Stimulated activated CD8-positive, alpha-beta memory T cell treated with anti-CD3 and anti-CD28 coated beads, Interleukin-4, amount 100 ng/mL, for 1 hour (primary cell): ENCODE measurements at regions not wholly inside any gene's neighbourhood (a gene's known extent, or its start where the extent isn't known, plus 50 kb on each side); places are given as distances from the start of the nearest gene placed in this dataset.

Experiments
- DNase-seq, 2 donors: peaks; one replicate each; pipeline ENCODE4 v3.0.0-alpha.2; 2020; ENCODE audit warnings: low read depth in 2 of 2, low spot score in 1 of 2

DNA sequence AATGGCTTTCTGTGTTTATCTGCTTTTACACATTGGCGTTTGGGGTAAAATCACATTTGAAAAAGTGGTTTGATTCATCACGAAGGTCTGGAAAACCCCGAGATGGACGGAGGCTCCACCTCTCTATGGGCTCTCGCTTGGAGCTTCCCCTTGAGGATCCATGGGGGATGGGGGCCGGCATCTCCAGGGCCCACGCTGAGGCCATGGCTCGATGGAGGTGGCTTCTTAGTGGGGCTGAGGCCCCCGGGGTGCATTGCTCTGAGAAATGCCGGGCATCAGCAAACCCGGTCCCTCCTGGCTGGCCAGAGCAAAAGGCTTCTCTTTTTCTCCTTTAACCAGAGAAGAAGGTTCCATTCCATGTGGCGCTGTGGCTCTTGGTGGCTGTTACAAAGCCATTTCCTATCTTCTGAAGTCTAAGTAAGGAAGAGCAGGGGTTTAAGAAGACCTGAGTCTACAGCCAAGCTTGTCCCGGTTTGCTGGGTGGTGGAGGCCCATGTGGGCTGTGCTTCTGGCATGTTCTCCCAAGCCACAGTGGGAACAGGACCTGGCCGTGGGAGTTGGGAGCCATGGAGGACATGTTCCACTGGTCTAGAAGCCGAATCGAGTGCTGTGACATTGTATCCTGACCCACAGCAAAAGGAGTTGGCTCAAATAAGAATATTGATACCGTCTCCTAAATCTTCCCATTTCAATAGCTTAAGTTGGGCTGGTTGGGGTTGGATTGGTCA lies 243.5 kb upstream of the PITRM1 start:
- DNase-seq, result no peak

DNA sequence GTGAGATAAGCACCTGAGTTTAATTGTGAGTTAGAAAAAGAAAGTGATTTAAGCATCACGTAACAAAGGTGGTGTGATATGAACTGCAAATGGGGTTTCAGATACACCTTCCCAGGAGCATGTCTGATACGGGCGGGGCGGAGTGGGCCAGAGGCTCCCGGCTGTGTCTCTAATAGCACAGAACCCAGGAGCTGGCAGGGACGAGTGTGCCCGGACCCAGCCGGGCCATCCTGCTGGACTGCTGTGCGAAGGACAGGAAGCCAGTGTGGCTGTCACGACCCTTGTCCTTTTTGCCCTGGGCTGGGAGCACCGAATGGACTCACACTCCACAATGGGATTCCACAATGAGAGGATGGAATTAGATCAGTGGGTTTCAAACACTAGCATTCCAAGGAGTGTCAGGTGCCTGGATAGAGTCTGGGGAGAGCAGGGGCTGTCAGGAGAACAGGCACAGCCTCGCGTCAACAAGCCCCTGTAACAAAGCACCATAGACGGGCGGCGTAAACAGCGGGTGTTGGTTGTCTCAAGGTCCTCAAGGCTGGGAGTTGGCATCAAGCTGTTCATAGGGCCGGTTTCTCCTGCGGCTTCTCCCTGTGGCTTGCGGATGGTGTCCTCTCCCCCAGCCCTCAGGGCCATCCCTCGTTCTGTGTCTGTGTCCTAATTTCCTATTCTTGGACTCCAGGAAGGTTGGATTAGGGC lies 242.6 kb upstream of the PITRM1 start:
- no peak for DNase-seq

DNA sequence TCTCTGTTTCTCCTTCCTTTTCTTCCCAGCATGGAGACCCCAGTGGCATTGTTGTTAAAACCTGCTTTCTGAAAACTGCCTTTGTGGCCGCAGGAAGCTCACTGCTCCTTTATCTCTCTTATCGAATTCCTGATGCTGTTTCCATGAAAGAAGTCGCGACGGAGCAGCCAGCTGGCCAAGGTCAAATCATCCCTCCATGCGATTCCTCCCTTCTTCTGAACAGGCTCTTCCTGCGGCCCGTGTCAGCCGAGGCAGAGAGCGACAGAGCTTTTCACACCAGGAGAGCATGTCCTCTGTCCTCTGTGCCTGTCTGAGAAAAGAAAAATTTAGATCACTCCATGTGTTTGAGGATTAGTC lies 242.1 kb upstream of the PITRM1 start:
- DNase-seq, result no peak

GRCh38 chr10:3413937-3414666 lies 241.5 kb upstream of the PITRM1 start:
- DNase-seq, result no peak

- DNase-seq, result no peak
Measured at GRCh38 chr10:3412646-3413045, 240.1 kb upstream of the PITRM1 start.

DNA sequence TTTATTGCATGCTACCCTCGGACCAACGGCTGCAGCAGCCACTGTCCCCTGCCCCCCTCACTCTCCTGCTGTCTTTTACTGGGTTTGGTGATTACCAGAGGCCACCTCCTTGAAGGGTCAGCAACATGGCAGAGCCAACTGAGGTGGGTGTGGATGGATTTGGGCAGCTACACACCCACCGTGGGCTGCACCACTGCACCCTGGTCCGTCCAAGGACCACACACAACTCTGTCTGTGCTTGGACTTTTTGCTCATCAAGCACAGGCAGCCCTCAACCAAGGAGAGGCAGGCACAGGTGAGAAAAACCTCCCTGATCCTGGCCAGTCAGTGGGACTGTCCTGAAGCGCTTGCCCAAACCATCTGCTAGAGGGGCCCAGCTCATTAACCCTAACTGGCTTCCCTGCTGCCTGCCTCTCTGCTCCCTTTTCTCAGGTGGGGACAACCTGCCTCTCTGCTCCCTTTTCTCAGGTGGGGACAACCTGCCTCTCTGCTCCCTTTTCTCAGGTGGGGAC lies 239.5 kb upstream of the PITRM1 start:
- no peak for DNase-seq

- no peak for DNase-seq
Measured at GRCh38 chr10:3411044-3411443, 238.5 kb upstream of the PITRM1 start.

DNA sequence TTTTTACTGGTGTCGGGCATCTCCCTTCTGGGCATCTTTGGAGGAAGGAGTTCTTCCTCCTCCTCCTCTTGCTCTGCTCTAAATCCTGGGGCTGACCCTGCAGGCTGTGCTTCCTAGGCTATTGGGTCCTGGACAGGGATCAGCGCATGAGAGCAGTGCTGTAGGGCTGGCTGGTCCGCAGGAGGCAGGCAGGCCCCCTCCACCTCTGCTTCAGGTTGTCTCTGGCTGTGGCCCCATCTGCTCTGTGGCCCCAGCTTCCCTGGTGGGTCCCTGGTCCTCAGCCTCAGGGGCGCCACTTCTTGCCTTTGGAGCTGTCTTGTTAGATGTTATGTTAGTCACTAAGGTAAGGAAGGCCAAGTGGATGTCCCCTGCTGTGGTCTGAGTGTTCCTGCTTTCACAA lies 237.3 kb upstream of the PITRM1 start:
- DNase-seq, result no peak

DNA sequence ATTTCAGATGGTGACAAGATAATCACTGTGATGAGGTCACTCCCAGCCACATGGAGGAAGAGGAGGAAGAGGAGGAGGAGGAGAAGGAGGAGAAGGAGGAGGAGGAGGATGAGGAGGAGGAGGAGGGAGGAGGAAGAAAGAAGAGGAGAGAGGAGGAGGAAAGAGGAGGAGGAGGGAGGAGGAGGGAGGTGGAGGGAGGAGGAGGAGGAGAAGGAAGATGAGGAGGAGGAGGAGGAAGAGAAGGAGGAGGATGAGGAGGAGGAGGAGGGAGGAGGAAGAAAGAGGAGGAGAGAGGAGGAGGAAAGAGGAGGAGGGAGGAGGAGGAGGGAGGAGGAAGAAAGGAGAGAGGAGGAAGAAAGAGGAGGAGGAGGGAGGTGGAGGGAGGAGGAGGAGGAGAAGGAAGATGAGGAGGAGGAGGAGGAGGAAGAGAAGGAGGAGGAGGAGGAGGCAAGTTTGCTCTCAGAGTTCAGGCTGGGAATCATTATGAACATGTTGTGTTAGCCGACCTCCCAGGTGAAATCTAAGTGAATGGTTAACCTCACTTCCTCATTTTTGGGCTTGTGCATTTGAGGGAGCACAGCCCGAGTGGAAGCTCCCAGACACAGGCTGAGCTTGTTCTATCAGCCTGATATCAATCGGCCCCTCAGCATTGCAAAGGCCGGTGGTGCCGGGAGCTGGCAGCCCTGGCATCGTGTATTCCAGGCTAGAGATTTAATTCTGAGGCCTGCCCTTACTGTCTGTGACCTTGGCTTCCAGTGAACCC lies 236.2 kb upstream of the PITRM1 start:
- no peak for DNase-seq

GRCh38 chr10:3407208-3407607 lies 234.6 kb upstream of the PITRM1 start:
- no peak for DNase-seq

DNA sequence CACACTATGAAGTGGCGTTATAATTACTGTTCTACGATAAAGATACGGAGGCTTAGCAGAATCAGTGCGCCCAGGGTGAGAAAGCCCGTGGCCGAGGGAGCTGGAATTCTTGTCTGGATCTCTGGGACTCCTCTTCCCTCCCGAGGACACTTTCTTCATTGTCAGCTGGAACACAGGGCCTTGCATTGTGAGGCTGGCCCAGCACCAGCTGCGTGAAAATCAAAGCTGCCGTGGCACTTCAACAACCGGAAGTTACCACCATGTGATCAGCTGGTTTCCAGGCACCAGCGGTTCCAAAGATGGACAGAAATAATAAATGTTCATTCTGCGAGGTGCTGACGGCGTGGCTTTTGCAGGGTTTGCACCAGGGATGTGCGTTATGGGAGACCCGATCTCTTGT lies 234.0 kb upstream of the PITRM1 start:
- no peak for DNase-seq

GRCh38 chr10:3404381-3404780 lies 231.8 kb upstream of the PITRM1 start:
- DNase-seq, result no peak

- DNase-seq, result no peak
Measured at GRCh38 chr10:3402187-3402751, 229.7 kb upstream of the PITRM1 start.

DNA sequence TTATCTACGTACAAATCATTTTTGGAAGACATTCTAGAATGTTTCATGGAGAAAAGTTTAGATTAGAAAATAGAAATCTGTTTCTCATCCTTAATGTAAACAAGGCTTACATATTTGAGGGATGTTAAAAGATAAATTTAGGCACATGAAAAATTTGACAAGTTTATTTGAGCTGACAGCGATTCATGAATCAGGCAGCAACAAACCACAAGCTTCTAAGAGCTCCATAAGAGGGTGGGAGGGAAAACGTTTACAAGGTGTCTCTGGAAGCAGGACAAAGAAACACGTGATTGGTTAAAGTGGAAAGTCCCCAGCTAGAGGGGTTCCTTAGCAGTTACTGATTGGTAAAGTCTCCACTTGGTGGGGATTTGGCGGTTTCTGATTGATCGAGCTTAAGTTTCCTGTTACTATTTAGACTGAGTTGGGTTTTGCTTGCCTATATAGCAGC lies 228.9 kb upstream of the PITRM1 start:
- no peak for DNase-seq

- no peak for DNase-seq
Measured at GRCh38 chr10:3400348-3400747, 227.8 kb upstream of the PITRM1 start.

DNA sequence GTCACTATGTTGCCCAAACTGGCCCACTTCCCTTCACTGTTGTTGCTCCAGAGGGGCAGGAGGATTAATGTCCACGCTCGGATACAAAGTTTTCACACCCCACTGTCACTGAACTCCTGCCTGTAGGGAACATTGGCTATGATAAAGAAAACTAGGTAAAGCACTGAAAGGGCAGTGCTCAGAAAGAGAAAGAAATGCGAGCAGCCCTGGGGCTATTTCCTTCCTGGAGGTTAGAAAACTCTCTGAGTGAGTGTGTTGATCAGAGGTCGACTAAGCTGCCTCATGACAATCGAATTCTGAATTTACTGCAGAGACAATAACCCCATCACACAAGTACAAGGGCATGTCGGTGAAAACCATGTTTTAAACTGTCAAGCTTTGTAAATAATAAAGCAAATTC lies 227.2 kb upstream of the PITRM1 start:
- no peak for DNase-seq

GRCh38 chr10:3398825-3399646 lies 226.5 kb upstream of the PITRM1 start:
- no peak for DNase-seq

DNA sequence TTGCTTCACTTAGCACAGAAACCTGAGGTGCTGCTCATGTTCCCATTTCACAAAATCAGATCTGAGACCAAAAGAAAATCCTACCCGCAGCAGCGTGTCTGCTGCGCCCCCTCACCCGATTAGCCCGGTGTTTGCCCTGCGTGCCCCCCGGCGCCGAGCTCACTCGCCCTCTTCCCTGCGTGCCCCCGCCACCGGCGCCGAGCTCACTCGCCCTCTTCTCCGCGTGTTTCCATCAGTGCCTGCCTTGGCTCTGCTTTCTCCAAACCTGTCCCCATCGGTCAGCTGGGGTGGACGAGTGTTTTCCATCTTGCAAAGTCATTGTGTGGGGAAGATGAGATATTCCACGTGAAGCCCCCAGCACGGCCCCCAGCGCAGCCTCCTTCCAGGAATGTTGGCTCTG lies 225.3 kb upstream of the PITRM1 start:
- DNase-seq, result no peak

DNA sequence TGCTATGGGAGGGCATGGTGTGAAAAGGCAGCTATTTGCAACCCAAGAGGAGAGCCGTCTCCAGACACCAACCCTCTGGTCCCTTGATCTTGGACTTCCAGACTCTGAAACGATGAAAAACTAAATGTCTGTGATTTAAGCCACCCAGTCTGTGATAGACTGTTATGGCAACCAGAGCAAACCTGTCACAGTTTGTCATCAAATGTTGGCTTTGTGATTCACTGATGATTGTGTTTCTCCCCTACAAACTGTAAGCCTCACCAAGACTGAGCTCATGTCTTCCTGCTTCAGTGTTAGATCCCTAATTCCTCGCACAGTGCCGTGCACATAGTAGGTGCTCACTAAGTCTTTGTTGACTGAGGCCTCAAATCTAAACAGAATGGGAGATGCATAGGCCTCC lies 224.6 kb upstream of the PITRM1 start:
- no peak for DNase-seq

GRCh38 chr10:3396116-3396515 lies 223.5 kb upstream of the PITRM1 start:
- DNase-seq, result no peak
